UCSD-AML1 (cell line): ENCODE measurements at regions not wholly inside any gene's neighbourhood (a gene's known extent, or its start where the extent isn't known, plus 50 kb on each side); places are given as distances from the start of the nearest gene placed in this dataset.

ENCODE experiments used
- DNase-seq: peaks from one replicate; lab custom pipeline; 2025; ENCODE audit not compliant: unreplicated experiment; lab: John Stamatoyannopoulos, UW

DNA sequence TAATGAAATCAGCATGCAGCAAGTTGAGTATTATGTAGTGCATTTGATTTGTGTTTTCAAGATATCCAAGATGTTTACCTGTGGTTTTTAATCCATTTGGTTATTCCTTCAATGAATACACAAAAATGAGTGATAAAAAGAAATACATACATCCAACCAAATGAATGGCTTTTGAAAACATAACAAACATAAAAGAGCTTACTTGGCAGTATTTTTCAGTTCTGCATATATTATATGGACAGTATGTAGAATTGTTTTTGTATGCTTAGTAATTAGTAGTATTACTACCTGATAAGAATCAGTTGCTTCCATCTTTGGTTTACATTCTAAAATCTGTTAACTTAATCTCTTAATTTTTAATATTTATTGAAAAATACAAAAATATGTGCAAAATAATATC is 908.9 kb upstream of the AGA start:
- no peak for DNase-seq

DNA sequence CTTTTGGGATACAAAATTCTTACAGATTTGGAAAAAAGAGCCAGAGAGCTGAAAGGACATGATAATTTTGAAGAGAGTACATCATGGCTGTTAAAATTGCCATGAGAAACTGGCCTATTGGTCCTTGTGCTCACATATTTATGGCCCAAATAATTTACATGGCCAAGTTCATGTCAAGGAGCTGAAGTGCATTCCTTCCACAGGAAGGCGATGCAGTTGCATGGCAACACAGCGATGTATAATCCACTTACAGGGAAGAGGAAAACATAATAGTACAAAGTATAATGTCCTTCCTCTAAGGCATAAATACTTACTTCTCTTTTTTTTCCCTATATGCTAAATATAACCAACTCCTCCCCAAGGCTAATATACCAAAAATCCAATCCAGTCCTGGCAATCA is 914.5 kb upstream of the AGA start:
- no peak for DNase-seq

DNA sequence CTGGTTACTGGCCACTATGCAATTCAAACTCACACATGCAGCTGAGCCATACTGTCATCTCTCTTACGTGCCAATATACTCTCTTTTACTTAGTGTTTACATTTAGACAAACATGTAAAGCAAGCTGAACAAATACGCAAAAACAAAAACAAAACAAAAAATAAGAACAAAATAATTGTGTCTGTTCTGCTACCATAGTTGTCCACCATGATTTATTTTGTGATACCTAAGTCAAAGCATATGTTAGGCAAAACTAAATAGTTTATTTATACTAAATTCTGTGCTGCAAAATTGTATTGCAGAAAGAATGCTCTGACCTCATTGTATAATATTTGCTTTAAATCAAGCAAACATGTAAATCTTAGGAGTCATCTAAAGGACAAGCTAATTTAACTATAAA is 943.2 kb upstream of the AGA start:
- DNase-seq, result no peak

DNA sequence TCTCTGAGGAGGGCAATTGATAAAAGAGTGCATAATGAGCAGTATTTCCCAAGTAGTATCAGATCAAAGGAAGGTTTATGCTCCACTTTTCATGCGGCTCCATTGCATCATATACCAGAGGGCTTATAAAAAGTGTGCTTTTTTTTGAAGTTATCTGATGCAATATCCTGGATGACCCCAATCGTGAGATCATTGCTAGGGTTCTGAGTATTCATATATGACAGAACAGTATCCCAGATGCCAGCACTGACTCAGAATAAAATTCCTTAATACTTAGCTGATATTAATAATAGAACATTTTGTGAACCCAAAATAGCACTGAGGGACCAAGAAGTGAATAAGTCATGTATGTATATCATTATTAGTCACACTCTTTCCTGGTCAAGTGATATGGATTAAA is 945.5 kb upstream of the AGA start:
- DNase-seq, result no peak

DNA sequence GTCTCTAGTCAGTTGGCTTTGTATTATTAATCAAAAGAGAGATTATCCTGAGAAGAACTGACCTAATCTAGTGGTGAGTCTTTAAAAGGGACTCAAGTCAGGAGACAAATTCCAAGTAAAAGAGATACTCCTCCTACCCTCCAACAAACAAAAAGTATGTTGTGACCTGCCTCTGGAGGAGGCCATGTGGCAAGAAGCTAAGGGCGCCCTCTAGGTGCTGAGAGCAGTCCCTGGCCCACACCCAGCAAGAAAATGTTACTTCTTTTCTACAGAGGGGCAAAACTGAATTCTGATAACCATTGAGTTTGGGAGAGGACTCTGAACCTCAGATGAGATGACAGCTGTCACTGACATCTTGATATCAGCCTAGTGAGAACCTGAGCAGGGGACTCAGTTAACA is 953.6 kb upstream of the AGA start:
- DNase-seq, result no peak

DNA sequence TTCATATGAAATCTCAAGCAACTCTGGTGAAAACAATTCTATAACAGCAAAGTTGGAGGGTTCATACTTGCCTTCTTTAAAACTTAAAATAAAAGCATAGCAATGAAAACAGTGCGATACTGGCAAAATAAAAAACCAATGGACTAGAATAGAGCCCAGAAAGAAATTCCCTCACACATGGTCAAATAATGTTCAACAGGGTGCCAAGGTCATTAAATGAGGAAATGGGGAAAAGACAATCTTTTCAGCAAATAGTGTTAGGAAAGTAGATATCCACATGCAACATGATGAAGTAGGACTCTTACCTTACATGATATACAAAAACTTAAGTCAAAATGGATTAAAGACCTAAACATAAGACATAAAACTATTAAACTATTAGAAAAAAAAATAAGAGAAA is 970.2 kb upstream of the AGA start:
- no peak for DNase-seq

DNA sequence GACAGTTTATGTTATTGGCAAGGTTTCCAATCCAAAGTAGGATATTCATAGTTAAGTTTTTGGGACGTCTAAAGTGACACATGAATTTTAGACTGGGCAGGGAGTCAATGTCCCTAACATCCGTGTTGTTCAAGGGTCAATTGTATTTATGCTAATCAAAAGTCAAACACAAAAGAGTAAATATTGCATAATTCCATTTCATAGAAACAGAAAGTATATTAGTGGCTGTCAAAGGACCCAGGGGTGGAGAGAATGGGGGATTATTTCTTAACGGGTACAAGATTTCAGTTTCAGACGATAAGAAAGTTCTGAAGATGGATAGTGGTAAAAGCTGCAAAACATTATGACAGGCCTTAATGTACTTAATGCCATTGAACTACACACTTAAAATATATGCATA is 971.8 kb upstream of the AGA start:
- DNase-seq, result no peak

DNA sequence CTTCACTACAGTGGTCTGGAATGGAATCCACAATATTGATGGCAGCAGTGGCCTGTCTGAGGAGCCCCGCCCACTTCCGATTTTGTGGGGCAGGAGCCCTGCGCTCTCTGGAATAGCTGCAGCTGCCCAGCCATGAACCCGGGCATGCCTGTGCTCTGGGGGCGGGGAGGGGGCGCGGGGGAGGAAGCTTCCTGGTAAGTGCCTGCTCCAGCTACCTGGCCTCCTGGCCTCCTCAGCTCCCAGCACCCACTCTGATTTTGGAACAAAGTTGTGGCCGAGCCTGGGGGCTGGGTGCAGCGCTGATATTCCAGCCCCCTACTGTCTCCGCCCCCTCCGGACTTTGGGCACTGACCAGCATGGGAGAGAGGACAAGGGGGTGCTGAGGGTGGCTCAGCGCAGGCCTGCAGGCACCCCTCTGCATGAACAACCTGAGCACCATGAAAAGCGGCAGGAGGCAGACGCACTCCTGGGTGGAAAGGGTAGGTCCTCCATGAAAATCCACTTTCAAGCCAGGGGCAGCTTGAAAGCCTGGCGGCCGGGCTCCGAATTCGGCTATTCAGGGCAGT is 972.7 kb upstream of the AGA start:
- DNase-seq, result no peak

DNA sequence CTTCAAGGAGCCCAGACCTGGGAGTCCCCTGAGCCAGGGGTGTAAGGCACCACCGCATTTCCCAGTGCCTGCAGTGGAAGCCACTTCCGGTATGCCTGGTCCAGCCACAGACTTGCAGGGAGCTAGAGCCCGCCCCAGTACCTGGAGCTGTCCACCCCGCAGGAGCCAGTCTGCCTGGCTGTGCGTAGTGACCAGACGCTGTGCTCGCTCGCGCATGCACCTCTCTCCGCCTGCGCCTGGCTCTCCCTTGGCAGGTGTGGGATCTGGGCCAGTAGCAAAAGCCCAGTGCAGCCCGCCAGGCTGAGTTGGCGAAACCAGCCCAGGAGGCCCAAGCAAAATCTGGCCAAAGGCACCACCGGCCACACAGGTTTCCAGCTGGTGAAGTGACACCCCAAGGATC is 973.7 kb upstream of the AGA start:
- no peak for DNase-seq

DNA sequence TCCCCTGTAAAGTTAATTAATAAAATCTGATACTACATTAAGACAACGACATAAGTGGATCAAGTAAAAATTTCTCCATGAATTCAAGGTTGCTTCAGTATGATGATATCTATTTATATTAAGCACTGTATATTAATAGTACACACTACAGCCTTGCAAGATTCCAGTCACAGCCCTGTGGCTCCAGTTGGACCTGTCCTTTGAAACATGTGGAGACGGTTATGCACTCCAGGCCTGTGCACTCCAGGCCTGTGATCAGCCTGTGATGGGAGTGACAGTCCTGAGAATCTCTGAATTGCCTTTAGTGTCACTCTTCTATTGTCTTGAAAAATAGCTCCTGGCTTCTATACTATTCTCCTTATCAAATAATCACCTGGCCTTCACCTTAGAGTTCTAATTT is 981.1 kb upstream of the AGA start:
- no peak for DNase-seq

DNA sequence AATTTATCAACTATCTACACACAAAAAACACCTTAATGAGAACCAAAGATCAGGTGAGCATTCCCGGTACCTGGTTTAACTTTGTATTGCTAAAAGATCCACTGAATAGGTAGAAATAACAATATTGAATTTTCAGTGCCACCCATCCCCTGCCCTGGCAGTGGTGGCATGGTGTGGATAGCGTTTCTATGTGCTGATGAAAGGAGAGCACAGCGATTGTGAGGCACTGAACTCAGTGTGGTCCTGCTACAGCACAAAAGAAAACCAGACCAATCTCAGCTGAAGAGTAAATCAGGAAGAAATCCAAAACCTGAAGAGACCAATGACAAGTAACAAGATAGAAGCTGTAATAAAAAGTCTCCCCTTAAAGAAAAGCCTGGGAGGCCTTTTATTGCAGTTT is 984.6 kb upstream of the AGA start:
- no peak for DNase-seq

DNA sequence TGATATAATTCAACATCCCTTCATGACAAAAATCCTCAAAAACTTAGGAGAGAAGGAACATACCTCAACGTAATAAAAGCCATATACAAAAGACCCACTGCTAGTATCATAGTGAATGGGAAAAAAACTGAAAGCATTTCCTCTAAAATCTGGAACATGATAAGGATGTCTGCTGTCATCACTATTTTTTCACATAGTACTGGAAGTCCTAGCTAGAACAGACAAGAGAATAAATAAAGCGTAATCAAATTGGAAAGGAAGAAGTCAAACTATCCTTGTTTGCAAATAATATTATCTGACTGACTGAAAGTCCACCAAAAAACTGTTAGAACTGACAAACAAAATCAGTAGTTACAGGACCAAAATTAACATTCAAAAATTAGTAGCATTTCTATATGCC is 985.4 kb upstream of the AGA start:
- no peak for DNase-seq

DNA sequence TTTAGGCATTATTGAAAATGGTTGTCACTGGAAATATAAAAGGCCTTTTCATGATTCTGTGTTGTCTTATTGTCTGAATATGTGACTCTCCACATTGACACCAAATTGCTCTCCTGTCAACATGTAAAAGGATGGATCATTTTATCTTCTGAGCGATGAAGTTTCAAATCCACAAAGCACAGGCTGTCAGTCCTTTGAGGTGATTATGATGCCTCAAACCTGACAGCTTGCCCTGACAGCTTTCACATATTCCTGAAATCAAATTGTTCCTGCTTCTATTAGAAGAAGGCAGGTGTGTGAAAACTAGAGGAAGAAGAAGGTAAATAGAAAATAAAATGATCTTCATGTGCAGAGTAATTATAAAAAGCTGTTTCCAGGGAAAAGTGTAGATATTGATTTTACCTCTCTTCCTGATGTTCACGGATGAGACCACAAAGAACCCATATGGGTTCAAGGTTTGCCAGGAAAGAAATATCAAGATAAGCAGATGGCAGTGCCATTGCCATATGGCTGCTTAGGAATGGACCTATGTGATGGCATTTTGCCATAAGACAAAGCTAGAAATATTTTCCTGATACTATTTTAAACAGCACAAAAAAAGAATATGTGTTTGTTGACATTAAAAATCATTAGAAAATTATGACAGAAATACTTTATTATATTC is 1006.3 kb upstream of the AGA start:
- no peak for DNase-seq

DNA sequence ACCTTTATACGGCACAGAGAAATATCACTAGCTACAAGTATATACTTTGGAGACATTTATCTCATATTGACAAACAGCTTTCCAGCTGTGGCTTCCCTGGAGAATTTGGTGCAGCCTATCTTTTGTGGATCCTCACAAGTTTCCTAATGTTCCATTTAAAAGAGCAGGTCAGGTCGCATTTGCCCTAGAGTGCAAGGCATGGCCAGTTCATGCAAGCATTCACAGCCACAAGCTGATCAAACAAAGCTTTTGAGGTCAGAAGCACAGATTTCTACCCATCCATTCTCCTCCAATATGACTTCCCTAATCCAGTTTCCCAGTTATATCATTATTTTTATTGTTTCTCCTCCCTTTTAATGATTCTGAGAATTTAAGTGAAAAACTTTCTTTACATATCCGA is 1008.4 kb upstream of the AGA start:
- DNase-seq, result no peak

DNA sequence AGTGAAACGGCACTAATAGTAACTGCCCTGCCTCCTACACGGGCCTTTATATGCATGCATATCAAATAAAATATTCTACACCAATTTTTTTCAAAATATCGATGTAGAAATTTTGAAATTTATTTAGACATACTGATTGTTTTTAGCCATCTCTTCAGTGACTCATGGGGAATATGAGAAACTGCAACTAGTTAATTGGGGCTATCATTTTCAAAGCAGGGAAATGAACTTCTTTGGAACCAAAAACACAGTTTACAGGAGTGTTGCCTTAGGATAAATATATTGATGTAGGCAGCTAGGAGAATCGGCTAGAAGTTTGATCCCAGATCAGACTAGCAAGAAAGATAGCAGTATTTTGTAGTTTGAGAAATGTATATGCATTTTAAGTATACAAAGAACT is 1010.8 kb upstream of the AGA start:
- DNase-seq, result no peak

DNA sequence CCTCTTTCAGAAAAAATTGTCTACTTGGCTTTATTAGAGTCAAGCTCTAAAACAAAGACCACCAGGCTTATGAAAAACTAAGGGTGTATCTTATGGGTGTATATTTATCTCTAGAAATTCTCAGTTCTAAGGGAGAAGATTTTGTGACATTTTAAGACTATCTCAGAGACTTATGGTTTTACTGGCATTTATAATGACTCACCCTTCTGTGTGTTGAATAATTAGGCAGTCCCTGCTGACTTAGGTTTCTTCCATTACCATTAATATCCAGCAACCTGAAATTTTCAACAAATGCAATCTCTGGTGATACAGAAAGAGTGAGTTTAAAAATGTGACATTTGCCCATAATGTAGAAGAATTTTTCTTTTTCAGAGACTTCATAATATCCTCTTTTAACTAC is 1015.0 kb upstream of the AGA start:
- DNase-seq, result no peak

DNA sequence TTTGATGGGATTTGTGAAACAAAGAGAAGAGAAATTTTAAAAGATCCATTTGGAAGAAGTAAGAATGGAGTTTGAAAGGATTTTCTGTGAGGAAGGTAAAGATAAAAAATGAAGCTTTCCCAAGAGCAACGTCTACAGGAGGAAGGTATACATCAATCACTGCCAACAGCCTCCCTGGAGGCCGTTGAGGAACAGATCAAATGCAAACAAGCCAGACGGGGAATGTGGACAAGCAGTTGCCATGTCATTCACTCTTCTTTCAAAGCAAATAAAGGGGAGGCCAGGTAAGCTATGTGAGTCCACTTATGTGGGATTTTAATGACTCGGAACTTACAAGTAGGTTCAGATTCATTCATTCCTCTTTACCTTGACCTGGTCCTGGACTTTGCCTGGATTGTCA is 1020.5 kb upstream of the AGA start:
- no peak for DNase-seq

DNA sequence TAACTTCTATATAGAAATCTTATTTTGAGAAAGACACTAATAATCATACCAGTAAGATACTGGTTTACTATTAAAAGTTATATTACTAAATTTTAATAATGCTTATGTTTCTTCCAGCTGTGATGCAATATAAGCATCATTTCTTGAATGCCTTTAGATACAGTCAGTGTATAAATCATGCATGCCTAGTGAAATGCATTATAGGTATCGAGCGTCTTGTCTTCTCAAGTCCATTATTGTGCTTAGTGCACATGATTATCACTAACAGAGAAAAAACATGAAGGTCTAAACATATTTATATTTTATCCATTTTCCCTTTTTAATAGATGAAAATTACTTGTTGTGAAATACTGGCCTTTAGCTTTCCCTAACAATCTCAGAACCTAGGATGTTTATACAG is 1021.5 kb upstream of the AGA start:
- DNase-seq, result no peak

DNA sequence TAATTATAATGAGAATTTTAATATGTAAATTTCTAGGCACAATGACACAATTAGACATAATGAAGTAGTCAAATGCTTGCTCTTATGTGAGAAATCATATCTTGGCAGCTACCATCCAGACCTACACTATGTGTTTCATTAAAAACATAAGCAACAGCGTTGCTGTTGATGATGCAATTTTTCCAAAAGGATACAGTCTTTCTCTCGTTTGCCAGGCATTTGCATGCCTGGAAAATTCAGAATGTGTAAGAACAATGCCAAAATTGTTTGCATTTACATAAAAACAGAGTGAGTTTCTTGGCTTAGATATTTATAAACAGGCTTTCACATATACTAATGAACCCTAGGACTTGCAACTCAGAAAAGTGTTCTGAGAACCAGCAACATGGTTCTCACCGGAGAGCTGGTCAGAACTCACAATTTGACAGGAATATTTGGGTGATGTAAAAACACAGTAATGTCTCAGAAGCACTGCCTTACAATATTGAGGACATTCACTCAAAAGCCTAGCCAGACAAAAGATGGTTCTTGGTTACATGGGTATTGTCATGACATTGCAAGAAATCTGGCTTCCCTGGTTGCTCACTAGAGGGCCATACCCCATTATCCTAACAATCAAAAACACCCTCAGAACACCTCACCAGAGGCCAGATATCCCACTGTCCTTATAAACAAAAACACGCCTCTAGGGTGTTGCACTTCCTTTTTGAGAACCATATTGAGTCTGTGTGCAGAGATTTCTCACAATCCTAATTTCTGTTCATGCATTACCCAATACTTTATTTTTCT is 1029.0 kb upstream of the AGA start:
- DNase-seq, result no peak

DNA sequence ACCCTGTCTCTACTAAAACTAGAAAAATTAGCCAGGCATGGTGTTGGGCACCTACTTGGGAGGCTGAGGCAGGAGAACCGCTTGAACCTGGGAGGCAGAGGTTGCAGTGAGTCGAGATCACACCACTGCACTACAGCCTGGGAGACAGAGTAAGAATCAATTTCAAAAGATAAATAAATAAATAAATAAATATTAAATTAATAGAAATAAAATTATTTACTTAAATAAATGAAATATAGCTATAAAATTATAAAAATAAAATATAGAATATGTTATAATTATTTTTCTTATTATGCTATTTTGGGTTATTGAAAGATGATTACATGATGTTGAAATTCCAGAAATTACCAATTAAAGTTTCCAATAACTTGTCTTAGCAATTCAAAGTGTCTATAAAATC is 1029.8 kb upstream of the AGA start:
- DNase-seq, result no peak

DNA sequence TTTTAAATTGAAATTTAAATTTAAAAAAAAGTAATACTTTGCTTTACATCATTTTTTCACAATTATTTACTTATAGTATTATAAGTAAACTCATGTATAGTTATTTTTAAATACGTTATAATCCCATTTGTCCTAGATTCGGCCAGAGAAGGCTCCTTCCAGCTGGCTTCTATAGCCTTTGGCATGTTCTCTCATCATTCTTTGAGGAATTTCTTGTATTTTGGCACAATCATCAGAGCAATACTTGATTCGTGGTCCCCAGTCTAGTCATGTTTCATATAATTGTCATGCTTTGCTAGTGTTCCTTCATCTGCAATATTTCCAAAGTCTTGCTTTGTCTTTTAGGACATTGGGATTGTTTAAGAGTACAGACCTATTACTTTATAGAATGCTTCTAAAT is 1037.9 kb upstream of the AGA start:
- DNase-seq, result no peak

DNA sequence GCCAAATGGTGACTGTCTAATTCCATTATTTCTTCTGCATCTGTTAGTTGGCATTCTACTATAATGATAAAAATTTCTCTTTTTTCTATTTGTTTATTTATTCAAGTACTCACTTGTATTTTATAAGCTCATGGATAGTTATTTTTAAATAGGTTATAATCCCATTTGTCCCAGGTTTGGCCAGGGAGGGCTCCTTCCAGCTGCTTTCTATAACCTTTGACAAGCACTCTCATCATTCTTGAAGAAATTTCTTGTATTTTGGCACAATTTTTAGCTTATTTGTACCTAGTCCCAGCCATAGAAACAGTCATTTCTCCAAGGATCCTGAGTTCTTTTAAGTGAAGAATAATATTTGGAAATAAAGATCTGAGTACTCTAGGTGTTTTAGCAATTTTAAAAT is 1038.6 kb upstream of the AGA start:
- no peak for DNase-seq

DNA sequence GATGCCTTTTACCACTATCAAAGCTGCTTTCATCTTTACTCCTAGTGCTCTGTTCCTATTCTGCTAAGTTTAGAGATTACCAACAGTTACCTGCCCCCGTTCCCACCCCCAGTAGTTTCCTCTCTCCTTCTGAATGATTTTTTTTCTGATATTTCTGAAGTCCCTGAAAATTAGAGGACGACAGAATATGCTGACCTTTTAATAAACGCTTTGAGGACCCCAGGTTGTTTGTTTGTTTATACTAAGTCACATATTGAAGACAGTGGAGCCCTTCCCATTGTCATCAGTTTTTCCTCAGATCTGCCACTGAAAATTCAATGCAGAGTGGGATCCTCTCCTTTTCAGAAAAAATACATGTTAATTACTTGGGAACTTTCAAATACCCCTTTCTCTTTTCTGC is 1039.3 kb upstream of the AGA start:
- DNase-seq, result no peak
